Neural cell (in vitro differentiated cells): ENCODE measurements at regions not wholly inside any gene's neighbourhood (a gene's known extent, or its start where the extent isn't known, plus 50 kb on each side); places are given as distances from the start of the nearest gene placed in this dataset.

Experiments
- EZH2 ChIP-seq: fragments of 200-600, 300-800 bp; shearing (Covaris generic), sonication (generic); IDR thresholded peaks from 2 replicates; pipeline ENCODE4 v1.6.1; 2014; ENCODE audit warnings: antibody characterized with exemption, low read length, borderline replicate concordance, mild to moderate bottlenecking; ENCODE audit not compliant: insufficient read depth, poor library complexity, severe bottlenecking
- POLR2AphosphoS5 ChIP-seq: IDR thresholded peaks from 2 replicates; pipeline ENCODE4 v1.6.1; 2012
- RAD21 ChIP-seq: fragments of 450-650 bp; conservative IDR thresholded peaks from 2 replicates; pipeline ENCODE4 v1.6.1; 2014; ENCODE audit warnings: antibody characterized with exemption, mild to moderate bottlenecking, moderate library complexity
- REST ChIP-seq: IDR thresholded peaks from 2 replicates; pipeline ENCODE4 v1.6.1; 2012; ENCODE audit warnings: borderline replicate concordance
- TAF1 ChIP-seq: IDR thresholded peaks from 2 replicates; pipeline ENCODE4 v1.6.1; 2012; ENCODE audit warnings: low read depth
- TF ChIP-seq, protein P1 (sequence below): fragments of 450-650 bp; IDR thresholded peaks from 2 replicates; pipeline ENCODE4 v1.5.1; 2014; ENCODE audit warnings: antibody characterized with exemption, mild to moderate bottlenecking, moderate library complexity; ENCODE audit not compliant: poor library complexity, severe bottlenecking

- TF ChIP-seq REST: no peak
- TF ChIP-seq, protein P1, sequence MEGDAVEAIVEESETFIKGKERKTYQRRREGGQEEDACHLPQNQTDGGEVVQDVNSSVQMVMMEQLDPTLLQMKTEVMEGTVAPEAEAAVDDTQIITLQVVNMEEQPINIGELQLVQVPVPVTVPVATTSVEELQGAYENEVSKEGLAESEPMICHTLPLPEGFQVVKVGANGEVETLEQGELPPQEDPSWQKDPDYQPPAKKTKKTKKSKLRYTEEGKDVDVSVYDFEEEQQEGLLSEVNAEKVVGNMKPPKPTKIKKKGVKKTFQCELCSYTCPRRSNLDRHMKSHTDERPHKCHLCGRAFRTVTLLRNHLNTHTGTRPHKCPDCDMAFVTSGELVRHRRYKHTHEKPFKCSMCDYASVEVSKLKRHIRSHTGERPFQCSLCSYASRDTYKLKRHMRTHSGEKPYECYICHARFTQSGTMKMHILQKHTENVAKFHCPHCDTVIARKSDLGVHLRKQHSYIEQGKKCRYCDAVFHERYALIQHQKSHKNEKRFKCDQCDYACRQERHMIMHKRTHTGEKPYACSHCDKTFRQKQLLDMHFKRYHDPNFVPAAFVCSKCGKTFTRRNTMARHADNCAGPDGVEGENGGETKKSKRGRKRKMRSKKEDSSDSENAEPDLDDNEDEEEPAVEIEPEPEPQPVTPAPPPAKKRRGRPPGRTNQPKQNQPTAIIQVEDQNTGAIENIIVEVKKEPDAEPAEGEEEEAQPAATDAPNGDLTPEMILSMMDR: no peak
- TF ChIP-seq POLR2AphosphoS5: no peak
- TF ChIP-seq RAD21: no peak
- no peak for TF ChIP-seq EZH2
- no peak for TF ChIP-seq TAF1
These were observed 996.0 kb downstream of the OTOL1 start for GRCh38 chr3:162492446-162493081.
